Thyroid gland (tissue), 4 donors: ENCODE measurements at regions not wholly inside any gene's neighbourhood (a gene's known extent, or its start where the extent isn't known, plus 50 kb on each side); places are given as distances from the start of the nearest gene placed in this dataset.
"Not testable (repeated sequence)": the region's sequence is repeated elsewhere in the genome, so short reads cannot be mapped to it uniquely, and the experiment has no call there.

Experiments
- POLR2A ChIP-seq, 2 donors: fragments of 450-650 bp; IDR thresholded peaks; one replicate each; pipeline ENCODE4 v1.6.1; 2017; ENCODE audit warnings: antibody characterized with exemption in 2 of 2, mild to moderate bottlenecking in 2 of 2, moderate library complexity in 1 of 2
- TF ChIP-seq, protein P1 (sequence below), 6 experiments: fragments of 200-600 bp in 3 of 6; fragments of 450-650 bp in 3 of 6; sonication (generic) in 3 of 6; IDR thresholded peaks; one replicate each; pipeline ENCODE4 v1.5.1; 2016 to 2019; ENCODE audit warnings: antibody characterized with exemption in 6 of 6, mild to moderate bottlenecking in 2 of 6, inconsistent platforms in 1 of 6, moderate library complexity in 1 of 6

DNA sequence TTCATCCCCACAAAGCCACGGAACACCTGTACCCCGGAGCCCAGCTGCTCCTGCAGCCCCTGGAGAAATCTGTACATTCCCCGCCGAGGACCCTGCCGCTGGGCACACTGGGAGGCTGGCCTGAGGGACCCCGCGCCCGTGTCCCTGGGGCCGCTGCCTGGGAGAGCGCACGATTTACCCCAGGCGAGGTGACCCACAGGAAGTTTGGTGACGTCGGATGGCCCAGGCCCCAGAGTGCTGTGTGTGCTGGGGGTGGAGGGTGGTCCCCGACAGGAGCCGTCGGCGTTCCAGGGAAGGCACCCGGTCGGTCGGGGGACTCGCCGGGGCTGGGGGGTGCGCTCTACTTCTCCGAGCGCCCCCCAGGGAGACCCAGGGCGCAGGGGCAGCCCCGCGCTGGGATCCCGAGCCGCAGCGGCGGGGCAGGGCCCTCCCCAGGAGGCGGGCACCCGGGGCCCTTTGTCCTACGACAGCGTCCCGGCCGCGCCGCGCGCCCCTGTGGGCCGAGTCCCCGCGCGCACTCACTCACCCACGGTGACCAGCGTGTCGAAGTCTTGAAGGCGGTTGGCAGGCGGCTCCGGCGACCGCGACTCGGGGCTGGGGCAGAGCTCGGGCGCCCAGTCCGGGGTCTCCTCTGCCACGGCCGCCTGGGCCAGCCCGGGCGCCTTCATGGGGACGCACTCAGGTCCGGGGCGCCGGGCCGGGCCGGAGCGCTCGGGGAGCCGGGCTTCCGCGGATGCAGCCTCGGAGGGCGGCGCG lies 206.4 kb upstream of the PRKX start:
- TF ChIP-seq, protein P1, sequence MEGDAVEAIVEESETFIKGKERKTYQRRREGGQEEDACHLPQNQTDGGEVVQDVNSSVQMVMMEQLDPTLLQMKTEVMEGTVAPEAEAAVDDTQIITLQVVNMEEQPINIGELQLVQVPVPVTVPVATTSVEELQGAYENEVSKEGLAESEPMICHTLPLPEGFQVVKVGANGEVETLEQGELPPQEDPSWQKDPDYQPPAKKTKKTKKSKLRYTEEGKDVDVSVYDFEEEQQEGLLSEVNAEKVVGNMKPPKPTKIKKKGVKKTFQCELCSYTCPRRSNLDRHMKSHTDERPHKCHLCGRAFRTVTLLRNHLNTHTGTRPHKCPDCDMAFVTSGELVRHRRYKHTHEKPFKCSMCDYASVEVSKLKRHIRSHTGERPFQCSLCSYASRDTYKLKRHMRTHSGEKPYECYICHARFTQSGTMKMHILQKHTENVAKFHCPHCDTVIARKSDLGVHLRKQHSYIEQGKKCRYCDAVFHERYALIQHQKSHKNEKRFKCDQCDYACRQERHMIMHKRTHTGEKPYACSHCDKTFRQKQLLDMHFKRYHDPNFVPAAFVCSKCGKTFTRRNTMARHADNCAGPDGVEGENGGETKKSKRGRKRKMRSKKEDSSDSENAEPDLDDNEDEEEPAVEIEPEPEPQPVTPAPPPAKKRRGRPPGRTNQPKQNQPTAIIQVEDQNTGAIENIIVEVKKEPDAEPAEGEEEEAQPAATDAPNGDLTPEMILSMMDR (IDR thresholded peaks at IDR 0.05), result not testable (repeated sequence)
- not testable (repeated sequence) for TF ChIP-seq POLR2A (IDR thresholded peaks at IDR 0.05)
